Lower lobe of right lung (tissue), 2 donors: ENCODE measurements at regions not wholly inside any gene's neighbourhood (a gene's known extent, or its start where the extent isn't known, plus 50 kb on each side); places are given as distances from the start of the nearest gene placed in this dataset.
"Not testable (repeated sequence)": the region's sequence is repeated elsewhere in the genome, so short reads cannot be mapped to it uniquely, and the experiment has no call there.

Experiments used
- ATAC-seq, 2 donors: fragments of 200-7000 bp; cut with Tn5 transposase; one replicate each; pipeline ENCODE4 v1.9.1; 2020 to 2022; ENCODE audit warnings: mild to moderate bottlenecking in 2 of 2, moderate library complexity in 2 of 2
- DNase-seq: peaks from one replicate; pipeline ENCODE4 v3.0.0-alpha.2; 2020
- H3K27ac ChIP-seq: fragments of 200-600 bp; one replicate; pipeline ENCODE4 v1.8.0; 2022
- H3K27me3 ChIP-seq: fragments of 200-600 bp; one replicate; pipeline ENCODE4 v1.8.0; 2022; ENCODE audit warnings: low read depth
- H3K36me3 ChIP-seq: fragments of 200-600 bp; one replicate; pipeline ENCODE4 v1.8.0; 2022; ENCODE audit warnings: mild to moderate bottlenecking
- H3K4me1 ChIP-seq: fragments of 200-600 bp; one replicate; pipeline ENCODE4 v1.8.0; 2022
- H3K4me3 ChIP-seq: fragments of 200-600 bp; one replicate; pipeline ENCODE4 v1.8.0; 2022; ENCODE audit warnings: mild to moderate bottlenecking
- H3K9me3 ChIP-seq: fragments of 200-600 bp; one replicate; pipeline ENCODE4 v1.8.0; 2022
- CTCF ChIP-seq: fragments of 200-600 bp; IDR thresholded peaks from one replicate; pipeline ENCODE4 v1.8.0; 2022; ENCODE audit warnings: antibody characterized with exemption, mild to moderate bottlenecking
- intact Hi-C: fragments of 100-400 bp; cut with DNase I; formaldehyde crosslinking; loops from one replicate; pipeline ENCODE4 v1.11.0; 2022
- donor health status: DM: no; HTN: yes; CAD: no; lungs with severe emphysema.

GRCh38 chr4:145260091-145260490 is 79.7 kb upstream of the OTUD4 start:
- no peak for DNase-seq
- Histone ChIP-seq H3K27ac (no peak overlapping the region), H3K9me3 (no peaks in the 10 kb centered on the region), H3K27me3 (no peaks in the 10 kb centered on the region), H3K36me3 (no peaks in the 10 kb centered on the region), H3K4me3 (no peak overlapping the region), H3K4me1 (no peaks in the 10 kb centered on the region)
- TF ChIP-seq CTCF: no peak
- intact Hi-C loops: no loop called here
- ATAC-seq: no peak

- DNase-seq, H3K36me3 ChIP-seq, H3K4me1 ChIP-seq, ATAC-seq, H3K4me3 ChIP-seq, H3K27ac ChIP-seq, intact Hi-C loops, H3K9me3 ChIP-seq, H3K27me3 ChIP-seq: not testable (repeated sequence)
Observed at GRCh38 chr4:145255311-145255710, 74.9 kb upstream of the OTUD4 start.

- H3K4me1 ChIP-seq: no peaks in the 10 kb centered on the region
- H3K27ac ChIP-seq: no peak overlapping the region
- no peaks in the 10 kb centered on the region for H3K27me3 ChIP-seq
- no peaks in the 10 kb centered on the region for H3K36me3 ChIP-seq
- intact Hi-C loops: no loop called here
- no peak for TF ChIP-seq CTCF
- no peak overlapping the region for H3K4me3 ChIP-seq
- no peaks in the 10 kb centered on the region for H3K9me3 ChIP-seq
- ATAC-seq (no peak), DNase-seq (no peak)
Observed at GRCh38 chr4:145252190-145252589, 71.8 kb upstream of the OTUD4 start.

GRCh38 chr4:145251391-145251790 is 71.0 kb upstream of the OTUD4 start:
- no peaks in the 10 kb centered on the region for H3K9me3 ChIP-seq
- ATAC-seq (no peak), DNase-seq (no peak)
- no peak overlapping the region for H3K4me3 ChIP-seq
- no peaks in the 10 kb centered on the region for H3K4me1 ChIP-seq
- intact Hi-C loops: no loop called here
- no peak overlapping the region for H3K27ac ChIP-seq
- no peak for TF ChIP-seq CTCF
- no peaks in the 10 kb centered on the region for H3K27me3 ChIP-seq
- no peaks in the 10 kb centered on the region for H3K36me3 ChIP-seq

GRCh38 chr4:145248971-145249370 is 68.6 kb upstream of the OTUD4 start:
- intact Hi-C loops: no loop called here
- Histone ChIP-seq H3K4me3 (no peak overlapping the region), H3K9me3 (no peaks in the 10 kb centered on the region), H3K36me3 (no peaks in the 10 kb centered on the region), H3K27me3 (no peaks in the 10 kb centered on the region), H3K4me1 (no peaks in the 10 kb centered on the region), H3K27ac (no peak overlapping the region)
- ATAC-seq (no peak), DNase-seq (no peak)
- no peak for TF ChIP-seq CTCF

GRCh38 chr4:145248502-145248901 is 68.1 kb upstream of the OTUD4 start:
- DNase-seq: no peak
- Histone ChIP-seq H3K36me3 (no peaks in the 10 kb centered on the region), H3K27me3 (peaks cover 1% of the 10 kb centered on the region), H3K9me3 (no peaks in the 10 kb centered on the region), H3K27ac (no peak overlapping the region), H3K4me1 (no peaks in the 10 kb centered on the region), H3K4me3 (no peak overlapping the region)
- ATAC-seq: no peak
- intact Hi-C loops: no loop called here
- no peak for TF ChIP-seq CTCF
